Astrocyte (in vitro differentiated cells and primary cell): ENCODE measurements at regions not wholly inside any gene's neighbourhood (a gene's known extent, or its start where the extent isn't known, plus 50 kb on each side); places are given as distances from the start of the nearest gene placed in this dataset.

Experiments
- CTCF ChIP-seq: IDR thresholded peaks from 2 replicates; pipeline ENCODE4 v1.5.1; 2011; ENCODE audit warnings: low read depth, mild to moderate bottlenecking, inconsistent platforms, low read length, moderate library complexity; ENCODE audit not compliant: insufficient read depth
- EZH2 ChIP-seq: IDR thresholded peaks from 2 replicates; pipeline ENCODE4 v1.6.1; 2012; ENCODE audit warnings: mild to moderate bottlenecking, low read length, inconsistent platforms; ENCODE audit not compliant: insufficient read depth

DNA sequence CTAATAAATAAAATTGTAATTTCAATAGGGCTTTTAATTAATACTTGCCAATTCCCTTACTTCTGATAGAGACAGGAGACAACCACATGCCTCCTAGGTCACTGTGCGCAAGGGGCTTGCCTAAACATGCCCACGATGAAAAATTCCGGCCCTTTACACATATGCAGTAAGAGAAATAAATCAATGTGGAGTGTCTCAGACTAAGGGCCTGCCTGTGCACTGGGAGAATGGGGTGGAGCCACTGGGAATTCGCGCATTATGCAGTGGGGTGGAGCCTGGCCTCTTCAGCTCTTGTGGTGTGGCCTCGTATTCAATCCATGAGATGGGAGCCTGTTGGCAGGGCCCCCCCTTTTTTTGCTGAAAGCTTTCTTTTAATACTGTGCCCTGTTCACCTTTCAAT, 484.5 kb downstream of the PDGFC start:
- no peak for TF ChIP-seq CTCF
- TF ChIP-seq EZH2: no peak
